ENCODE measurements at regions not wholly inside any gene's neighbourhood (a gene's known extent, or its start where the extent isn't known, plus 50 kb on each side); places are given as distances from the start of the nearest gene placed in this dataset.

DNA sequence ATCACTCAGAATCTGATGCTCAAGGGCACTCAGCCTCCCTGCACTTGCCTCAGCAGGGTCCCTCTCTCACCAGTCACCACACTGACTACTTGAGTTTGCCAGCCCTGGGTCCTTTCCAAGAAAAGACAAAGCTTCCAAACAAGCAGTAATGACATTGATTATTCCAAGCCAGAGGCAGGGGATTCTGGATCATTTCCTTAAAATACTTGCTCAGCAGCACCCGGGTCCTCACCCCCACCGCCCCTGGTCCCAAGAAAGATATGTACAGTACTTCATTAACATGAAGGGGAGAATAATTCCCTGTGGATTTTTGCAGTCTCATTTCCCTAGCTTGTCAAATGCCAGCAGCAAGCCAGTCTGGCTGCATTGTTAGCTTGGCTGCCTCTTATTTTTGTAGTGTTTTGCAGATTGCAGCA, 83.2 kb upstream of the GNAO1 start:
- TF ChIP-seq ELF4 (IDR thresholded peaks at IDR 0.05) (no peak), LEF1 (IDR thresholded peaks at IDR 0.05; ENCODE audit: borderline replicate concordance) (no peak), HDGF (IDR thresholded peaks at IDR 0.05; ENCODE audit: borderline replicate concordance) (no peak), FOXA1 (IDR thresholded peaks at IDR 0.05) (no peak), BHLHE40 (IDR thresholded peaks at IDR 0.05; ENCODE audit: borderline replicate concordance) (no peak), ARNT (IDR thresholded peaks at IDR 0.05) (no peak), FOXM1 (IDR thresholded peaks at IDR 0.05; ENCODE audit: borderline replicate concordance) (no peak), SP1 (IDR thresholded peaks at IDR 0.05) (no peak), SUZ12 (IDR thresholded peaks at IDR 0.05) (no peak)
- TF ChIP-seq, protein P1, sequence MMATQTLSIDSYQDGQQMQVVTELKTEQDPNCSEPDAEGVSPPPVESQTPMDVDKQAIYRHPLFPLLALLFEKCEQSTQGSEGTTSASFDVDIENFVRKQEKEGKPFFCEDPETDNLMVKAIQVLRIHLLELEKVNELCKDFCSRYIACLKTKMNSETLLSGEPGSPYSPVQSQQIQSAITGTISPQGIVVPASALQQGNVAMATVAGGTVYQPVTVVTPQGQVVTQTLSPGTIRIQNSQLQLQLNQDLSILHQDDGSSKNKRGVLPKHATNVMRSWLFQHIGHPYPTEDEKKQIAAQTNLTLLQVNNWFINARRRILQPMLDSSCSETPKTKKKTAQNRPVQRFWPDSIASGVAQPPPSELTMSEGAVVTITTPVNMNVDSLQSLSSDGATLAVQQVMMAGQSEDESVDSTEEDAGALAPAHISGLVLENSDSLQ (IDR thresholded peaks at IDR 0.05) = no peak

All from HEK293T (cell line).